ENCODE measurements at regions not wholly inside any gene's neighbourhood (a gene's known extent, or its start where the extent isn't known, plus 50 kb on each side); places are given as distances from the start of the nearest gene placed in this dataset.
"Not testable (repeated sequence)": the region's sequence is repeated elsewhere in the genome, so short reads cannot be mapped to it uniquely, and the experiment has no call there.

DNA sequence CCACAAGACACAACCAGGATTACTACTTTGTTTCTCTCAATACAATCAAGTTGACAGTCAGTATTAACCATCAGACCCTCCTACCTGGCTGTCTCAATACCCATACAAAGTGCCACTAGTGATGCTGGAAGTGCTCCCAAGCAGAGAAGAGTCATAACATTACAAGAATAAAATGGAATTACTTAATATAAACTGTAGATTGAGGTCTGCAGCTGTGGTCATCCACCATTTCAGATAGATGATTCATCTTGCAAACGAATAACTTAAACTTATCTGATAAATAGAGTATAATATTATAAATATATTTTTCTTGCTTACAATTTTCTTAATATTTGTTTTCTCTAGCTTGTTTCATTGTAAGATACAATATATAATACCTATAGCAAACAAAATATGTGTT, 1034.2 kb upstream of the PCDH10 start:
- H3K9me3 ChIP-seq (ENCODE audit: control insufficient read depth, low read length), result no peaks in the 10 kb centered on the region
- no peak overlapping the region for H3K4me3 ChIP-seq (ENCODE audit: low read depth, low read length)
- TF ChIP-seq, protein P1, sequence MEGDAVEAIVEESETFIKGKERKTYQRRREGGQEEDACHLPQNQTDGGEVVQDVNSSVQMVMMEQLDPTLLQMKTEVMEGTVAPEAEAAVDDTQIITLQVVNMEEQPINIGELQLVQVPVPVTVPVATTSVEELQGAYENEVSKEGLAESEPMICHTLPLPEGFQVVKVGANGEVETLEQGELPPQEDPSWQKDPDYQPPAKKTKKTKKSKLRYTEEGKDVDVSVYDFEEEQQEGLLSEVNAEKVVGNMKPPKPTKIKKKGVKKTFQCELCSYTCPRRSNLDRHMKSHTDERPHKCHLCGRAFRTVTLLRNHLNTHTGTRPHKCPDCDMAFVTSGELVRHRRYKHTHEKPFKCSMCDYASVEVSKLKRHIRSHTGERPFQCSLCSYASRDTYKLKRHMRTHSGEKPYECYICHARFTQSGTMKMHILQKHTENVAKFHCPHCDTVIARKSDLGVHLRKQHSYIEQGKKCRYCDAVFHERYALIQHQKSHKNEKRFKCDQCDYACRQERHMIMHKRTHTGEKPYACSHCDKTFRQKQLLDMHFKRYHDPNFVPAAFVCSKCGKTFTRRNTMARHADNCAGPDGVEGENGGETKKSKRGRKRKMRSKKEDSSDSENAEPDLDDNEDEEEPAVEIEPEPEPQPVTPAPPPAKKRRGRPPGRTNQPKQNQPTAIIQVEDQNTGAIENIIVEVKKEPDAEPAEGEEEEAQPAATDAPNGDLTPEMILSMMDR (IDR thresholded peaks at IDR 0.05), result no peak
- H3K27me3 ChIP-seq (ENCODE audit: control insufficient read depth, insufficient read depth, low read length), result no peaks in the 10 kb centered on the region
- H2AFZ ChIP-seq, result no peak overlapping the region
- no peak overlapping the region for H3K9ac ChIP-seq
- no peaks in the 10 kb centered on the region for H3K36me3 ChIP-seq (ENCODE audit: control insufficient read depth, insufficient read depth, low read length)
- H3K4me1 ChIP-seq, result no peaks in the 10 kb centered on the region
- no peaks in the 10 kb centered on the region for H3K79me2 ChIP-seq
- H3K4me2 ChIP-seq (ENCODE audit: low read length), result no peak overlapping the region
- H3K27ac ChIP-seq, result no peak overlapping the region

DNA sequence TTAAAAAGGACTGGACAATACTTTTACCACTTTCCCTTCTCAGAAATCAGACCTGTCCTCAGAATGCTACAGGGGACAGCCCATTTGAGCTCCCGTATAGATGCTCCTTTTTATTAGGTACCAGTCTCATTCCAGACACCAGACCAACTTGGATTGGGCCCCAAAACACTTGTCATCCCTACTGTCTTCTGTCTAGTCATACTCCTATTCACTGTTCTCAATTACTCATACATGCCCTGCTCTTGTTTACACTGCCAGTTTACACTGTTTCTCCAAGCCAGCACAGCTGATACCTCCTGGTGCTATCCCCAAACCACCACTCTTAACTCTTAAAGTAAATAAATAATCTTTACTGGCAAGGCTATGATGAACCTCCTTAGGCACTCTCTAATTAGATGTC, 1026.4 kb upstream of the PCDH10 start:
- not testable (repeated sequence) for H3K27me3 ChIP-seq (ENCODE audit: control insufficient read depth, insufficient read depth, low read length); H3K9me3 ChIP-seq (ENCODE audit: control insufficient read depth, low read length); H3K9ac ChIP-seq; H3K4me3 ChIP-seq (ENCODE audit: low read depth, low read length); H3K4me2 ChIP-seq (ENCODE audit: low read length); H3K79me2 ChIP-seq; H3K4me1 ChIP-seq; H3K36me3 ChIP-seq (ENCODE audit: control insufficient read depth, insufficient read depth, low read length); H2AFZ ChIP-seq; H3K27ac ChIP-seq

DNA sequence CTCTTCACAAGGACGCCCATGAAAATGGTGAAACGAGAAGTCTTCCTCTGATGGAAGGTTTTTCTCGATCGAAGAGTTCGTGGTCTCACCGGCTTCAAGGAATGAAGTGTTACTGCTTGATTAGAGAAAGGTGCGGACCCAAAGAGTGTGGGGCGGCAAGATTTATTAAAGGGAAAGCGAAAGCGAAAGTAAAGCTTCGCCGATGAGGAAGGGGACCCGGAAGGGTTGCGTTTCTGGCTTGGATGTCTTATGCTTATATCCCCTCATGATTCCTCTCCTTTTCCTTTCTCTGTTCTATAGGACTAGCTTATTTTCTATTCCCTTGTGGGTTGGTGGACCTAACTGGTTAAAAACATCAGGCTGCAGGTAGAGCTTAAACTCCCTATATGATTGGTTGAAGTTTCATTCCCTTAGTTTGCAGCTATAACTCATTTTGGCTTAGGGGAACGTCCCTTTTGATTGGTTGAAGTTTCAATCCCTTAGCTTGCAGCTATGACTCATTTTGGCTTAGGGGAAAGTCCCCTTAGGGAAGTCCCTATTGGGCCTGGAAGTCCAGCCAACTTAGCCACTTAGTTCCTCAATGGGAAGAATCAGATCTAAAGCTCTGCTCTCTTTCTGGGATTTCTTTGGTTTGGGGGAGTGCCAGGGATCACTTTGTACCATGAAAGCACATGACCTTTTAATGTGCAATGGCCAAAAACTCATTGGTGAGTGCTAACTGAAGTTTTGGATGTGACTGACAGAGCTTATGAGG, 1025.0 kb upstream of the PCDH10 start:
- Histone ChIP-seq H3K27me3 (ENCODE audit: control insufficient read depth, insufficient read depth, low read length) (no peaks in the 10 kb centered on the region), H3K36me3 (ENCODE audit: control insufficient read depth, insufficient read depth, low read length) (no peaks in the 10 kb centered on the region), H3K79me2 (no peaks in the 10 kb centered on the region), H3K9me3 (ENCODE audit: control insufficient read depth, low read length) (no peaks in the 10 kb centered on the region), H2AFZ (no peak overlapping the region), H3K4me3 (ENCODE audit: low read depth, low read length) (no peak overlapping the region), H3K27ac (no peak overlapping the region), H3K4me2 (ENCODE audit: low read length) (no peak overlapping the region), H3K4me1 (no peaks in the 10 kb centered on the region), H3K9ac (no peak overlapping the region)
- TF ChIP-seq, protein P1 (IDR thresholded peaks at IDR 0.05), result no peak

DNA sequence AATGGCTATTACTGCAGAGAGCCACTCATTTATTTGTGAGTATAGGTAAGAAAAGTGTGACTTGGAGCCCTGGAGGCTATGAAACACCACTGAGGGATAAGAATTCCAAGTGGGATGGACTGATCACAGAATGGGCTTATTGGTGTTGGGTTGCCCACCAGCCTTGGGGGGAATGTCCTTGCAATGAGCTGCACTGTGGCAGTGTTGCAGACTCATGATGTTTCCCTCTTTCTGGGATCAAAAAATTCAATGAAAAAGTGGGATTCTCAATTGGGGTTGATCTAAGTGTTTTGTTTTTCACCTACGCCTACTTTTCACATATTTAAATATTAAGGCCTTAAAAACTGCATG, 1024.5 kb upstream of the PCDH10 start:
- Histone ChIP-seq H3K4me3 (ENCODE audit: low read depth, low read length) (no peak overlapping the region), H3K9ac (no peak overlapping the region), H3K4me1 (no peaks in the 10 kb centered on the region), H2AFZ (no peak overlapping the region), H3K36me3 (ENCODE audit: control insufficient read depth, insufficient read depth, low read length) (no peaks in the 10 kb centered on the region), H3K4me2 (ENCODE audit: low read length) (no peak overlapping the region), H3K79me2 (no peaks in the 10 kb centered on the region), H3K27me3 (ENCODE audit: control insufficient read depth, insufficient read depth, low read length) (no peaks in the 10 kb centered on the region), H3K9me3 (ENCODE audit: control insufficient read depth, low read length) (no peaks in the 10 kb centered on the region), H3K27ac (no peak overlapping the region)
- TF ChIP-seq, protein P1 (IDR thresholded peaks at IDR 0.05), result no peak

DNA sequence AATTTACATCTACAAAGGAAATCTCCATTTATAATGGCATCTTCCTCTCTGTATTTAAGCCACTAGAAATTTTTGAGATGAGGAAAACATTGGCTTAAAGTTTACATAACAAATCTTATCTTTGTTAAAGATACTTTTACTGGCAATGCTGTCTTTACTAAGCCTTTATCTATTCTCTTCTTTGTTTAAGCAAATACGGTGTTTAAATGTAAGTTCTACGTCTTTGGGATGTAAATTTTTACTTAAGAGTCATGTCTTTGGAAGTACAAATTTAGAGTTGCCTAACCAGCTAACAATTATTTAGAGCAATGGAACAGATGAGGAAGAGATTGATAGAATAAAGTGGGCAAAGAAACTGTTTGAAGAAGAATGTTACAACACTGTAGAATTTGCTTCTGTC, 1024.0 kb upstream of the PCDH10 start:
- TF ChIP-seq, protein P1 (IDR thresholded peaks at IDR 0.05), result no peak
- no peak overlapping the region for H3K9ac ChIP-seq
- H3K27me3 ChIP-seq (ENCODE audit: control insufficient read depth, insufficient read depth, low read length), result no peaks in the 10 kb centered on the region
- H3K9me3 ChIP-seq (ENCODE audit: control insufficient read depth, low read length), result no peaks in the 10 kb centered on the region
- no peak overlapping the region for H2AFZ ChIP-seq
- H3K36me3 ChIP-seq (ENCODE audit: control insufficient read depth, insufficient read depth, low read length), result no peaks in the 10 kb centered on the region
- no peak overlapping the region for H3K27ac ChIP-seq
- no peaks in the 10 kb centered on the region for H3K4me1 ChIP-seq
- no peak overlapping the region for H3K4me3 ChIP-seq (ENCODE audit: low read depth, low read length)
- H3K4me2 ChIP-seq (ENCODE audit: low read length), result no peak overlapping the region
- H3K79me2 ChIP-seq, result no peaks in the 10 kb centered on the region
